ENCODE measurements at regions not wholly inside any gene's neighbourhood (a gene's known extent, or its start where the extent isn't known, plus 50 kb on each side); places are given as distances from the start of the nearest gene placed in this dataset.

DNA sequence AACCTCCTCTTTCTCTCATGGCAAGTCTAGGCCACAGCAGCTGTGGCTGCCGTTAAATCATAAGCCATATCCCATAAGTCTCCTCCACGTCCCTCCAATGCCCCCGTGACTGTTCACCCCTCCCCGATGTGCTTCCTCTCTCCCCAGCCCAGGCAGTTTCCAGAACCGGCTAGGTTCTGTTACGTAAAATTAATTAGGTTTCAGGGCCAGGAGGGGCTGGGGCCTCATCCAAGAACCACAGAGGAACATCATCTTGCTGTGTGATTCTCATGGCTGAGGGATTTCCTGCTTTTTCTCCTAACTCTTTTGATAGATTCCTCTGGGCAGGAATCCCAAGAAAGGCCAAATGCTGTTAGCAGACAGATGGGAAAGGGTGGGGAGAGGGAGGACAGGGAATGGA, 141.8 kb upstream of the AJAP1 start:
- no peak overlapping the region for H2AFZ ChIP-seq (ENCODE audit: low read depth)
- no peaks in the 10 kb centered on the region for H3K4me1 ChIP-seq (ENCODE audit: low read depth, poor library complexity, severe bottlenecking)
- no peak overlapping the region for H3K4me2 ChIP-seq
- TF ChIP-seq, protein P1, sequence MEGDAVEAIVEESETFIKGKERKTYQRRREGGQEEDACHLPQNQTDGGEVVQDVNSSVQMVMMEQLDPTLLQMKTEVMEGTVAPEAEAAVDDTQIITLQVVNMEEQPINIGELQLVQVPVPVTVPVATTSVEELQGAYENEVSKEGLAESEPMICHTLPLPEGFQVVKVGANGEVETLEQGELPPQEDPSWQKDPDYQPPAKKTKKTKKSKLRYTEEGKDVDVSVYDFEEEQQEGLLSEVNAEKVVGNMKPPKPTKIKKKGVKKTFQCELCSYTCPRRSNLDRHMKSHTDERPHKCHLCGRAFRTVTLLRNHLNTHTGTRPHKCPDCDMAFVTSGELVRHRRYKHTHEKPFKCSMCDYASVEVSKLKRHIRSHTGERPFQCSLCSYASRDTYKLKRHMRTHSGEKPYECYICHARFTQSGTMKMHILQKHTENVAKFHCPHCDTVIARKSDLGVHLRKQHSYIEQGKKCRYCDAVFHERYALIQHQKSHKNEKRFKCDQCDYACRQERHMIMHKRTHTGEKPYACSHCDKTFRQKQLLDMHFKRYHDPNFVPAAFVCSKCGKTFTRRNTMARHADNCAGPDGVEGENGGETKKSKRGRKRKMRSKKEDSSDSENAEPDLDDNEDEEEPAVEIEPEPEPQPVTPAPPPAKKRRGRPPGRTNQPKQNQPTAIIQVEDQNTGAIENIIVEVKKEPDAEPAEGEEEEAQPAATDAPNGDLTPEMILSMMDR (conservative IDR thresholded peaks at IDR 0.05; ENCODE audit: low read depth, low read length), result no peak
- no peak overlapping the region for H3K9ac ChIP-seq
- H4K20me1 ChIP-seq (ENCODE audit: insufficient read depth), result no peaks in the 10 kb centered on the region
- no peak overlapping the region for H3K4me3 ChIP-seq (IDR thresholded peaks at IDR 0.05; ENCODE audit: insufficient read depth, low read depth, low read length)
- no peaks in the 10 kb centered on the region for H3K36me3 ChIP-seq (ENCODE audit: insufficient read depth)
- H3K27me3 ChIP-seq (ENCODE audit: insufficient read depth, low read depth), result no peaks in the 10 kb centered on the region
- H3K27ac ChIP-seq, result no peak overlapping the region
- no peaks in the 10 kb centered on the region for H3K79me2 ChIP-seq (ENCODE audit: insufficient read depth, low read depth)

GRCh38 chr1:4513685-4514084, 140.7 kb upstream of the AJAP1 start:
- Histone ChIP-seq H3K36me3 (ENCODE audit: insufficient read depth) (no peaks in the 10 kb centered on the region), H3K27ac (no peak overlapping the region), H2AFZ (ENCODE audit: low read depth) (no peak overlapping the region), H3K4me2 (no peak overlapping the region), H3K4me1 (ENCODE audit: low read depth, poor library complexity, severe bottlenecking) (no peaks in the 10 kb centered on the region), H3K4me3 (IDR thresholded peaks at IDR 0.05; ENCODE audit: insufficient read depth, low read depth, low read length) (no peak overlapping the region), H3K9ac (no peak overlapping the region), H4K20me1 (ENCODE audit: insufficient read depth) (no peaks in the 10 kb centered on the region), H3K79me2 (ENCODE audit: insufficient read depth, low read depth) (no peaks in the 10 kb centered on the region), H3K27me3 (ENCODE audit: insufficient read depth, low read depth) (no peaks in the 10 kb centered on the region)
- TF ChIP-seq, protein P1 (conservative IDR thresholded peaks at IDR 0.05; ENCODE audit: low read depth, low read length), result no peak

DNA sequence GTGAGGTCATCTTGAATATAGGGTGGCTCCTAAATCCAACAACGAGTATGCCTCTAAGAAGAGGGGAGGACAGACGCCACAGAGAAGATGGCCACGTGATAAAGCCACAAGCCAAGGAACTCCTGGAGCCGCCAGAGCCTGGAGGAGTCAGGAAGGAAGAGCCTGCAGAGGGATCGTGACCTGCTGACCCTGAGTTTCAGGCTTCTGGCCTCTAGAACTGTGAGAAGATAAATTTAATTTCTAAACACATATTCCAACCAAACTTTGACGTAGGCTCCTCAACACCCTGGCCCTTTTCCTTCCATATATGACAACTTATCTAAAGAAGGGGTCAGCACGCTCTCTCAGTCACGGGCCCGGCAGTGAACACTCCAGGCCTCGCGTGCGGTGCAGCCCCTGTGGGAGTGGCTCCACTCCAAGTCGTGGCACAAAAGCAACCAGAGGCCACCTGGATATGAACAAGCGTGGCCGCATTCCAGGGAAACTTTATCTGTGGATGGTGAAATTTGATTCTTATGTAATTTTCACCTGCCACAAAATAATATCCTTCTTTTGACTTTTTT, 138.6 kb upstream of the AJAP1 start:
- Histone ChIP-seq H3K4me1 (ENCODE audit: low read depth, poor library complexity, severe bottlenecking) (no peaks in the 10 kb centered on the region), H3K9ac (no peak overlapping the region), H3K4me2 (no peak overlapping the region), H3K36me3 (ENCODE audit: insufficient read depth) (no peaks in the 10 kb centered on the region), H2AFZ (ENCODE audit: low read depth) (no peak overlapping the region), H3K27ac (no peak overlapping the region), H3K4me3 (IDR thresholded peaks at IDR 0.05; ENCODE audit: insufficient read depth, low read depth, low read length) (no peak overlapping the region), H3K79me2 (ENCODE audit: insufficient read depth, low read depth) (no peaks in the 10 kb centered on the region), H3K27me3 (ENCODE audit: insufficient read depth, low read depth) (no peaks in the 10 kb centered on the region), H4K20me1 (ENCODE audit: insufficient read depth) (no peaks in the 10 kb centered on the region)
- TF ChIP-seq, protein P1 (conservative IDR thresholded peaks at IDR 0.05; ENCODE audit: low read depth, low read length), result no peak

DNA sequence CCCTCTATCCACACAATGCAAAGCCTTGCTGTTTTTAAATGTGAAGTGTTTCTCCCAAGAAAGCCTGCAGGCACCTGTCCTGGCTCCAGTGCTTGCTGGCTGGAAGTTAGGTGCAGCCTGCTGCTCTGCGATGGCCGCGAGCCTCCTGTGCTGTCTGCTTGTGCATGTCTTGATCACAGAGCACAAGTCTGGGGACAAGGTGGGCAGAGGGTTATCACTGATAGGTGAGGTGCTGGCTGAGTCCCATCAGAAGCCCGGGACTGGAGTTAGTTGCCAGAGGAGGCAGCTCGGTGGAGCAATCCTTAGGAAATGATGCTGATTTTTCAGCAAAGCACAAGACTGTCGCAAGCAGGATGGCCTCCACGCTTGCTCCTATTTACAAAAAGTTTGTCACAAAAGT, 137.8 kb upstream of the AJAP1 start:
- H3K4me2 ChIP-seq, result no peak overlapping the region
- H3K9ac ChIP-seq, result no peak overlapping the region
- no peaks in the 10 kb centered on the region for H3K79me2 ChIP-seq (ENCODE audit: insufficient read depth, low read depth)
- no peak overlapping the region for H2AFZ ChIP-seq (ENCODE audit: low read depth)
- no peak overlapping the region for H3K27ac ChIP-seq
- no peaks in the 10 kb centered on the region for H3K4me1 ChIP-seq (ENCODE audit: low read depth, poor library complexity, severe bottlenecking)
- H3K4me3 ChIP-seq (IDR thresholded peaks at IDR 0.05; ENCODE audit: insufficient read depth, low read depth, low read length), result no peak overlapping the region
- H3K27me3 ChIP-seq (ENCODE audit: insufficient read depth, low read depth), result no peaks in the 10 kb centered on the region
- TF ChIP-seq, protein P1 (conservative IDR thresholded peaks at IDR 0.05; ENCODE audit: low read depth, low read length), result no peak
- no peaks in the 10 kb centered on the region for H4K20me1 ChIP-seq (ENCODE audit: insufficient read depth)
- H3K36me3 ChIP-seq (ENCODE audit: insufficient read depth), result no peaks in the 10 kb centered on the region
